HPDE6-E6E7 (cell line): ENCODE measurements at regions not wholly inside any gene's neighbourhood (a gene's known extent, or its start where the extent isn't known, plus 50 kb on each side); places are given as distances from the start of the nearest gene placed in this dataset.

Experiments used
- DNase-seq: peaks from one replicate; pipeline ENCODE4 v3.0.0; 2011; ENCODE audit warnings: missing footprints; ENCODE audit errors: extremely low spot score

DNA sequence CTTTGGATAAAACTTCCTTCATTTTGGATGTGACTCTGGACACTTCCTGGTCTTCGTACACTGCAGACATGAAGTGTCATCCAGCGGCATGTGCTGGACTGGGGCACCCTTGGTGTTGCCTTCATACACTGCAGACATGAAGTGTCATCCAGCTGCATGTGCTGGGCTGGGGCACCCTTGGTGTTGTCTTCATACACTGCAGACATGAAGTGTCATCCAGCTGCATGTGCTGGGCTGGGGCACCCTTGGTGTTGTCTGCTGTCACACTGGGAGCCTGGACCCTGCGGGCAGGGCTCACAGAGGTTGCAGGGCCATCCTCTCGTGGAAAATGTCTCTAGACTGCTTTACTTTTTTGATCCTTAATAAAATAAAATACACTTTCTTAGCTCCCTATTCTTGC, 771.4 kb downstream of the BRD1 start:
- DNase-seq, result no peak

- no peak for DNase-seq
Measured at GRCh38 chr22:49055406-49055805, 772.3 kb downstream of the BRD1 start.

GRCh38 chr22:49053578-49053977, 774.1 kb downstream of the BRD1 start:
- DNase-seq, result no peak

DNA sequence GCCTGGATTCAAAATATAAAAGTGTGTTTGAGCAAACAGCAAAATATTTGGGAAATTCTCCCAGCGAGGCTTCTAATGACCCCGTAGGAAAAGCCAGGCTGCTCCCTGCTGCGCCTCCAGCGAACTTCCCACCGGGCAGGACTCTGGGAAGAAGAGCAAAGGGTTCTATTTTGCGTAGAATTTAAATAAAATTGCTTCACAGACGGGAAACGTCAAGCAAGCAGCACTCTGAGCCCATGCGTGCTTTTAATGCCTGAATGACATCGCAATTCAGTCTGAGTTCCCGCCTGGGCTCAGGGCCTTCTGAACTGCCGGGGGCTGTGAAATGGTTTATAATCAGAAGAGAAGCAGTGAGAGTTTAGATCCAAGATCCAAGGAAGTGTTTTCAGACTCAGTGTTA, 775.1 kb downstream of the BRD1 start:
- no peak for DNase-seq

- no peak for DNase-seq
Measured at GRCh38 chr22:49052023-49052538, 775.6 kb downstream of the BRD1 start.

- DNase-seq, result no peak
Measured at GRCh38 chr22:49051491-49052022, 776.1 kb downstream of the BRD1 start.

DNA sequence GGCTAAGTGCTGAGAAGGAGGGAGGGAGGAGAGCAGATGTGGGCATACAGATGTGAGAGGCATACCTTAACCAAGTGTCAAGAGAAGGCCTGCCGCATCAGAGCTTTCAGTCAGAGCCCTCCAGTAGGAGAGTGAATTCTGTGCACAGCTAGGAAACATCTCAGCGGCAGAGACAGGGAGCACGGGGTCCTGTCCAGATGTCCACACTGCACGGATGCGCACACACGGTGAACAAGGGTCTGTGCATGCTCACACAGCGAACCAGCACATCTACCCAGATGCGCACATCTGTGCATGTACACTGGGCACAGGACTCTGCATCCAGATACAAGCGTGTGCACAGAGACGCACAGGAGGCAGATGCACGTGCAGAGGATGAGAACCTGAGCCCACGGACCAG, 778.0 kb downstream of the BRD1 start:
- no peak for DNase-seq

GRCh38 chr22:49048591-49048990, 779.1 kb downstream of the BRD1 start:
- no peak for DNase-seq

DNA sequence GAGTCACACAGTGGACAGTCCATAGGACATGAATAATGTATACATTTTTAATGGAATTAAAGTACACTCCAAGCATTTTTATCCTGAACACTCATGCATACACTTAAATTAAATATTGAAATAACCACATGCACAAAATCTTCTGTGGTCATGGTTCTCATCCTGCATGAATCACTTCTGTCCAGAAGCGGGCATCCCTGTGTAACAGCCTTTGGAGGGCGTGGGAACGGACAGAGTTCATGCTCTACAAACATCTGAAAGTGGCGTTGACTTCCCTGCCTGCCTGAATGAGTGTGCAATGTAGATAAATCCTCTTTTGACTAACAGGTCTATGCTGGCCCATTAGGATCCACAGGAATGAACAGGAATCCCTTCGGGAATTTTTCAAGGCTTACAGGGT, 780.2 kb downstream of the BRD1 start:
- no peak for DNase-seq

DNA sequence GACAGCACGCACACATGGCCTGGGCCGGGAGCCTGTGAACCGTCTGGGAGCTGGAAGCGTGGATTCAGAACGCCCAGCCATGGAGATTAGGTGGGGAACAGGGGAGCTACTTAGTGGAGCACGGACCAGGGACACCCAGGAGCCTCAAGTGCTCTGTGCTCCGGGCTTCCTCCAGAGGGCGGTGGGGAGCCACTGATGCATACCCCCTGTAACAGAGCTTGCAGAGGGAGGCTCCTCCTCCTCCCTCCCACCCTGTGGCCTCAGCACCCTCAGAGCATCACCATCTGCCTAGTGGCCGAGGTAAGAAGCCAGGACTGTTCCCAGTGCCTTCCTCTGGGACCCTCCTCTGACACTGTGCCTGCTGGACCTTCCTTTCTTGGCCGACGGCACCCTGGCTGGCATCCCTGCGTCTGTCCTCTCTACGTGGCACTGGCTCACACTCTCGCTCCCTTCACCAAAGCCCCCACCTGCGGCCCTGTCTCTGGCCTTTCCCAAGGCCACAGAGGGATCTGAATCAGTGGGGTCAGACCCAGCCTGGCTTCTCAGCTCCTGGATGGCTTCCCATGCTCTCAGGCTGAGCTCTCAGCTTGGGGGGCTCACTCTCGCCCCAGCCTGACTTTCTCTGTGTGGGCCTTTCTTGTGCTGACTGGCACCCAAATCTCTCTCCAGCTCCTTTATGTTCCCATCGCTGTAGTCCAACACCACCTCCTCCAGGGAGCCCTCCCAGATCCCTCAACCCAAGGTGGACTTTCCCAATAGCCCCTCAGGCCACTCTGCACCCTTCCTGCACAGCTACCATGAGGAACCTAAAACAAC, 780.9 kb downstream of the BRD1 start:
- no peak for DNase-seq

DNA sequence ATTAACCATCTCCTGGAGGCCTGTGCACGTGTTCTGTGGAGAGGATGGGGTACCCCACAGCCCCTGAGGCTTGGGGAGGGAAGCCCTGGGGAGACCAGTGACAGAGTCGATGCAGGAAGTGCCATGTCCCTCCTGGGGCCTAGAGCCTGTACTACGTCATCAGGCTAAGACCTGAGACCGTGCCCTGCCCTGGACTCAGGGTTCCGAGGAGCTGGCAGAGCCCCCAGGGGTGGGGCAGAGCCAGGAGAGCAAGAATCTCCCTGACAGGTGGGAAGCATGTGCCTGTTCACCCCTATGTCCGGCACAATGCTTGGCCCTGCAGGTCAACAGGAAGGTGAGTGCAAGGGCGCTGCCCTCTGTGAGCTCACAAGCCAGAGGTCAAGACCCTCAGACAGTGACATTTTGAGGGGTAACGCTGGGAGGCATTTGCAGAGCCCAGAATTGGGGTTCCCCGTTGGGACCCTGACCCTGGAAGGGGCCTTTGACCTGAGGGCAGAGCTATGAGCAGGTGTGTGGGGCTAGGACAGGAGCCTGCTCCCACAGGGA, 781.6 kb downstream of the BRD1 start:
- no peak for DNase-seq

DNA sequence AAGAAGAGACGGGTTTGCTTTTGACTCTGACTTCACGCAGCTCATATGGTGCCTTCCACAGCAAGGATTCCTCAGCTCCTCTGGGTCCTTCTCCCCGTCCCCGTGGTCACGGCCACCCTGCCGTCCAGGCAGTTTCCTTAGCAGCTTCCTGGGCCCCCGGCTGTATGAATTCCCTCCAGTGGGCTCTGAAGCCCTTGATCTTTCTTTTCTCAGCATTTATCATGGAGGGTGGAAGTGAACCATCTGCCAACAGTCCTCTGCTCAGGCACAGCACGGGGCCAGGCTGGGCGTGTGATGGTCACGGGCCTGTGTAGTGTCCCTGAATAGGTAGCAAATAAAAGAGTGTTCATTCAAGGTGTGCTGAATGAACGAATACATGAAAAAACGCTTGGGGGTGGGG, 782.4 kb downstream of the BRD1 start:
- DNase-seq, result no peak

DNA sequence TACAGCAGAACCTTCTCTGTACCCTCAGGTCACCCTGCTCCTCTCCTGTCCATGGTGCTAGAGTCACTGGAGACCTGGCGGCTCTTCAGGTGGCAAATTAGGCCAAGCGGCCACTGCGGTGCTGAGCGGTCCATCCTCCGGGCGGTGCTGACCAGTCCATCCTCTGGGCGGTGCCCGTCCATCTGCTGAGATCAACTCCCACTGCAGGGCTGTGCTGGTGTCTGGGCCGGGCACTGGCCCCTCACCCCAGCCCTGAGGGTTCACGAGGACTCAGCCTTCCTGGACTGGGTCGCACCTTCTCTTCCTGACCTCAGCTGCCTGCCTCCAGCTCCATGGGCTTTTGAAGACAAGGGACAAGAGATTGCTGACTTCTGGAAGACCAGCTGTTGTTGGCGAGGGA, 782.9 kb downstream of the BRD1 start:
- DNase-seq, result no peak

DNA sequence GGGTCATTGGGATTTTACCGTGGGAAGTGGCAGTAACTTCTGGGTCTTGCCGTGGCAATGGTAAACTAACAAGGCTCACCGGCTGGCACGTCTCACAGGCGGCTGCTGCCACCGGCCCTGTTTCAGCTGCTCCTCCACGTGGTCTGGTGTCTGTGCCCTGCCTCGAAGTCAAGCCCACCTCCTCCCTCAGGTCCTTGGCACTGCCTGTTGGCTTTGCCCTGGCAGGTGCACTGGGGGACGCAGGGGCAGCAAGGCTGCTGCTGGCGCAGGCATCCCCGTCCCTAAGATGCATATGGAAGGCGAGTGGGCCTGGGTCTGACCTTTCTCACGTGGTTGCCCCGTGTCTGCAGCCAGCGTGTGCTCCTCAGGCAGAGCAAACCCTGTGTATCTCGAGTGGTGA, 783.6 kb downstream of the BRD1 start:
- no peak for DNase-seq

GRCh38 chr22:49042877-49043859, 784.5 kb downstream of the BRD1 start:
- no peak for DNase-seq

- no peak for DNase-seq
Measured at GRCh38 chr22:49042066-49042465, 785.6 kb downstream of the BRD1 start.

GRCh38 chr22:49040754-49041467, 786.8 kb downstream of the BRD1 start:
- no peak for DNase-seq

DNA sequence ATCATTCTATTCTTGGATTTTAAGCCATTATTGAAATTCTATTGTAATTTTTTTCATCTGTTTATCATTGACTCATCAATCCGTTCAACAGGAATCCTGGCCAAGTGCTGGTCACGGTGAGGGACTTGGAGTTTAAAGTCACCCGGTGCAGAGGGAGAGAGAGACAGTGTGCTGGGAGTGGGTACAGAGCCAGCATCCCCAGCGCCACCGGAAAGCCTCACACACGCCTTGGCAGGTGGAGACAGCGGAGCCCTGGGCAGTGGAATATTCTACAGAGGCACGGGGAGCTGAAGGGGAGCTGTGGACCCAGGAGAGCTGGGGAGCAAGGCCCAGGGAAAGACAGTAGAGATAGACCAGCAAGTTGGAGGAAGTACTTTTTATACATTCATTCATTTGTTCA, 787.6 kb downstream of the BRD1 start:
- DNase-seq, result no peak

DNA sequence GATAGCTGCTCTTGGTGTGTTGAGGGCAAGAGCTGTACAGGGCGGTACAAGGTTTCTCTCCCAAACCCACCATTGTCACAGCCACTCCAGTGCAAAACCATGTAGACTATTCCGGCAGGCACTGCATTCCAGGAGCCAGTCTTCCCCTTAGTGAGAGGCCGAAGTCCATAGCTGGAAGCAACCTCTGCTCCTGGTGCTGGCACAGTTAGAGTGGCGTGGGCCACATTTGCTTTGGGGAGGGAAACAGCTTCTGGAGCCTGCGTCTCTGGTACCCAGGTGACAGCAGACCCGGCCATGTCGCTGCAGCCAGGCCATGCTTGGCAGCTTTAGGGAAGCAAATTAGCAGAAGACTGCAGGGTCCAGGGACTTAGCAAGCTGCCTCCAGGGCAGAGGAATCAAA, 788.0 kb downstream of the BRD1 start:
- DNase-seq, result no peak

DNA sequence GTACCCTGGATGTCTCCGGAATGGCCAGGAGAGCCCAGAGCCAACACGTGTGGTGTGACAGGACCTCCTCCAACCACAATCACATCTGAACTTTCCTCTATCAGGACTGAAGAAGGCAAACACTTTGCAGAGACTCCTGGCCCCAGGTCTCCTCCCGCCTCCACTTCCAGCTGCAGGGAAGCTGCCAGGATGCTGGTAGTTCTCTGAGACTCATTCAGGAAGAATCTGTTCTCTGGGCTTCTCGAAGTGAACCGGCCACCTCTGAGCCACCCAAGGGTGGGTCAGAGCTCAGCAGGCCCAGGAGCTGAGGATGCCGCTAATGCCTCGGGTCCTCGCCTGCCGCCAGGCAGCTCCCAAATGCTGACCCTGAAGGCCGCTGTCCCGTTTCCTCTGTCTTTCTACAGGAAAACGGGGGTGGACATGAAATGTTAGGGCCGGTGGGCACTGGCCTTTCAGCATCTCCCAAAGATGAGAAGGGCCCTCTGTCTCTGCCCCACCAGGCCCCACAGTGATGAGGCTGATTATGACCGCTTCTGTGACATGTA, 789.9 kb downstream of the BRD1 start:
- DNase-seq, result no peak

DNA sequence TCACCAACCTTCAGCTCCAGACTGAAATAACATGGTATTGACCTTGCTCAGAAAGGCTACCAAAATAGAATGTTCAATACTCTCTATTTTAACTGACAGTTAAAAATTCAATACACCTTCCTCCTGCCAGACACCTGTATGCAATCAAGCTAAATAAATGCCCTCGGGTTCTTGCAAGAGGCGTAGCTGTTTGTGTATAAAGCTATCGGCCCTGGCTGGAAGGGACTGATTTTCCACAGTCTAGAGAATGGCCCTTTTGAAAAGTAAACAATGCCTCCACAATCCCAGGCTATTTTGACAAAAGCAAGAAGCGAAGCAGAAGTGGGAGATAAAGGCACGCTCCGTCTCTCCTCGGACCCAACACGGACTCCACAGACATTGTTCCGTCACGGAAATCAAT, 791.2 kb downstream of the BRD1 start:
- no peak for DNase-seq
